Epidermal melanocyte (primary cell): ENCODE measurements at regions not wholly inside any gene's neighbourhood (a gene's known extent, or its start where the extent isn't known, plus 50 kb on each side); places are given as distances from the start of the nearest gene placed in this dataset.
"Not testable (repeated sequence)": the region's sequence is repeated elsewhere in the genome, so short reads cannot be mapped to it uniquely, and the experiment has no call there.

Source experiments
- DNase-seq: peaks from one replicate; pipeline ENCODE4 v3.0.0; 2011; ENCODE audit warnings: low spot score; ENCODE audit not compliant: insufficient read length

- DNase-seq, result no peak
These were observed 137.3 kb downstream of the HTR1B start for GRCh38 chr6:77326029-77326428.

DNA sequence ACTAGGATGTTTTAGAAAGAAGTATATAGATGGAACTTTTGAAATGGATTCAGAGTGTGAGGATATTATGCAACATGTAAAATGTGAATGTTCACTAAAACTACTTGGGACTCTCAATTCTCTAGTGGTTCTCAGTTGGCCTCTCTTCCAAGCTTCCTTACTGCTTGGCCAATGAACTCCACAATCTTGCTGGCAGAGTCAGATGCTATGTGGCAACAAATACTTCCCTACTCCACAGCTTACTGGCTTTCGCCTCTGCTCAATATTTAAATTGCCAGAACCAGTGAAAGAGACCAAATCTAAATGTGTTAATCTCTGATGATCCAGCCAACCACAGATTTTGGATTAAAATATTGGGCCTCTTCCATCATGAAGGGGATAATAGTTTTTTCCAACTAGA lies 138.4 kb downstream of the HTR1B start:
- DNase-seq, result no peak

GRCh38 chr6:77322604-77323003 lies 140.7 kb downstream of the HTR1B start:
- DNase-seq, result no peak

GRCh38 chr6:77318256-77318655 lies 145.0 kb downstream of the HTR1B start:
- DNase-seq, result no peak

DNA sequence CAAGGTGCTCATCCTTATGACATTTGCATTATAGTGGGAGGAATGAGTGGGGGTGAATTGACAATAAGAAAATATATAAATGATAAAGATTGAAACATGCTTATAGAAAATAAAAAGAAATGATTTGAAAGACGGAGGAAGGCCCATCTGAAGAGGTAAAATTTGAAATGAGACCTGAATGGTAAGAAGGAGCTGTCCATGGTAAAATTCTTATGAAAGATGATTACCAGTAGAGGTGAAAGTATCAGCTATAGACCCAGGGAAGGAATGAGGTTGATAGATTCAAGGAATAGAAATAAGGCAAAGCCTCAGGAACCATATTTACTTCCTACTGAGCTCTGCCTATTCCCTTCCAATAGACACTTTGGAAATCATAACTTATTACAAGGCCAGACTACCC lies 149.7 kb downstream of the HTR1B start:
- DNase-seq, result no peak

DNA sequence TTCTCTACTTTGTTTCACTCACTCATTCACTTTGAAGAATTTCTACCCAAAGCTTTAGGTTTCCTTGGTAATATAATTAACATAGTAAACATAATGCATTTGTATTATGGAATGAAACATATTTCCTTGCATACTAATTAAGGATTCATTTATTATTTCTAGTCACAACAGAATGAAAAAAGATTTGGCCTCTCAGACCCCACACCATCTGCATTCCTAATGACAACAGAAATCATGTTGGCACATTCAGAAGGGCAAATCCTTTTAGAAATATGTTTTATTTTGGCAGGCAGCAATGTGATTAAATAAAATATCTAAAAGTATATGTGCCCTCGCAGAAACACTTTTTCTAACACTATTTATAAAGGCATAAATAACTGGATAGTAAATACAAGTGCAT lies 163.4 kb downstream of the HTR1B start:
- DNase-seq, result no peak

- no peak for DNase-seq
These were observed 165.0 kb downstream of the HTR1B start for GRCh38 chr6:77298283-77298682.

GRCh38 chr6:77292564-77293546 lies 170.4 kb downstream of the HTR1B start:
- peak; percentile 23 for DNase-seq

GRCh38 chr6:77290798-77291197 lies 172.5 kb downstream of the HTR1B start:
- no peak for DNase-seq

DNA sequence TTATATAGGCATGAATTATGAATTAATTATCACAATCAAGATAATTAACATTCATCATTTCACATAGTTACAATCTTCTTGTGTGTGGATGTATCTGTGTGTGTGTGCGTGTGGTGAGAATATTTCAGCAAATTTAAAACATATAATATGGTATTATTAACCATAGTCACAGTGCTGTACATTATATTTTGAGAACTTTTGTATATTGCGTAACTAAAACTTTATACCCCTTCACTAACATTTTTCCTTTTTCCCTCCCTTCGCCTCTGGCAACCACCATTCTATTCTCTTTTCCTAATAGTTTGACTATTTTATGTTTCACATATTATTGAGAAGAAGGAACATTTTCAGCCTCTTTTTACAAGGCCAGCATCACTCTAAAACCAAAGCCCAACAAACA lies 176.8 kb downstream of the HTR1B start:
- no peak for DNase-seq

- DNase-seq, result no peak
These were observed 189.4 kb downstream of the HTR1B start for GRCh38 chr6:77273929-77274328.

DNA sequence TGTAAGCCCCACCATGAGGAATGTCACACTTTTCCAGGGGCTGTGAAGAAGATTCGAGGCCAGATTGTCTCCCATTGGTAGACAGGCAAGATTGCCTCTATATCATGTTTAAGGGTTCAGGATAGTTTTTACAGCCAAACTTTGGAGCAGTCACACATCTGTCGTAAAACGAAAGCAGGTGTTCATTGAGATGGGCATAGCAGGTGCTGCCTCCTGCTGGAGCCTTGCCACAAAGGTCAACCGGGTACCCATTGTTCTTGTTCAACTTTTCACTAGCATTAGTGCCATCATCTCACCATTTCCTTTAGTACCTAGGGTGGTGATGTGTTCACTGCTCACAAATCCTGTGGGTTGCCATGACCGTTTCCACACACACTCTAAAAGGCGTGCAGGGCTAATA lies 198.3 kb downstream of the HTR1B start:
- no peak for DNase-seq

GRCh38 chr6:77263003-77263402 lies 200.3 kb downstream of the HTR1B start:
- DNase-seq, result no peak

- not testable (repeated sequence) for DNase-seq
These were observed 211.5 kb downstream of the HTR1B start for GRCh38 chr6:77251801-77252200.

- no peak for DNase-seq
These were observed 213.7 kb downstream of the HTR1B start for GRCh38 chr6:77249560-77249959.

- no peak for DNase-seq
These were observed 218.3 kb downstream of the HTR1B start for GRCh38 chr6:77245026-77245425.

DNA sequence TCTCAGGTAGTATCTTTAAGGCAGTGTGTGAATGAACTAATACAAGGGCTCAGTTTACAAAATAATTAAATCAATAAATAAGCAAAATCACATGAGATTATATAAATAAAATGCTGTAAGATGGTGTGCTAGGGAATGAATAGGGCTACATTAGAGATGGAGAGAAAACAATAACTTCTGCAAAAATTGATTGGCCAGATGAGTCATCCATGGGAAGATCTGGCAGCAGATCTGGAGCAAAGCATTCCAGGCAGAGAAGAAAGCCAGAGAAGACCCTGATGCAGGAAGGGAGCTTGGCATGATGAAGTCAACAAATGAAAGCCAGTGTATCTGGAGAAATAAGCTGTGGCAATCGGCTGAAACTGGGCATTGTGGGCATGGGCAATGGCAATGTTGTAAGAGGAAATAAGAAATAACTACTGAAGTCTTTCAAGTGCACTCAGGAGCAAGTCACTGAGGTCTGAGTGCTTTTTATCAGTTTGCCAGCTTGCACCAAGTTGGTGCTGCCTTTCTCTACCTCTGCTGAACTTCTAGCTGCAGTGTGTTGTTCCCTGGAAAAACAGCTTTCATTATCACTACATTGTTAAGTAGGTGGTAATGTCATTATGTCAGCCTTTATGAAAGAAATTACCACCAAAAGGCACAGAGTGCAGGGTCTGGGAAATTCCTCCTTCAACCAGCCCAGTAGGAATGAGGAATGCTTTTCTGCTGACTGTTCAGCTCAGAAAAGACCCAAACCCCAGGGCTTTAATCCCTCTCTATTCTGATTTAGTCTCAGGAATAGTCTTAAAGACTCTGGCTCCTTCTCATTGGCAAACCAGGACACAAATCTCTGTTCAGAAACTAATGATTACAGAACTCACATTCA lies 231.6 kb downstream of the HTR1B start:
- DNase-seq, result no peak

DNA sequence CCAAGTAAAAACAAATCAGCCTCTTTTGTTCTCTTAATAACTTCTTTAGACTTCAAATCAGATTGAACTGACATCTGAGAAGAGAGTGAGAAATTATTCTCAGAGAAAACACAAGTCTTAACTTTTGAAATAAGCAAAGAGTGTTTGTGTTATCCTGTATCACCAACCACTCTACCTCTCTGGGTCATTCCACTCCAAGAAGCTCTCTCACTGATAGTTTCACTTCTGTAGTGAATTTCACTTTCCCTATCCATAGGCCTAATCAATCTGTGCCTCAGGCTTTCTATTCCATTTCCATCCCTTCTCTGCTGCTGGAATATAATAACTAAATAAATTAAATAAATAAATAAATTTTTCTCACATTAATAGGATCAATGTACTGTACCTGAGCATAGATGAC lies 235.0 kb downstream of the HTR1B start:
- DNase-seq, result no peak

DNA sequence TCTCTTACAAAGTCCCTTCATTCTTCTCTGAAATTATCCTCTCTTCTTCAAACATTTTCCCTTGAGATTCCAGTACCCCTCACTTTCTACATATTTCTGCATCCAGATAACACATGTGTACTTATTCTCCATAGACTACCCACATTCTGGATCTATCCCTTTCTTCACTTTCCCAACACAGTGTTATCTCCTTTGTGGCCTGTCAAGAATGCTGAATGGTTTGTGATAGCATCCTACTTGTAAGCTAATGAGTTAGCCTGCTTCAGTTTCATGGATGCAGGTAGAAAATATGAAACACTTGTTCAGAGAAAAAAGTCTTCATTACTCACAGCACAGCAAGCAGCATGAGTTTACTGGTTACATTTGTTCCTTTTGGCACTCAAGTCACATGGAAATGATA lies 245.4 kb downstream of the HTR1B start:
- no peak for DNase-seq

DNA sequence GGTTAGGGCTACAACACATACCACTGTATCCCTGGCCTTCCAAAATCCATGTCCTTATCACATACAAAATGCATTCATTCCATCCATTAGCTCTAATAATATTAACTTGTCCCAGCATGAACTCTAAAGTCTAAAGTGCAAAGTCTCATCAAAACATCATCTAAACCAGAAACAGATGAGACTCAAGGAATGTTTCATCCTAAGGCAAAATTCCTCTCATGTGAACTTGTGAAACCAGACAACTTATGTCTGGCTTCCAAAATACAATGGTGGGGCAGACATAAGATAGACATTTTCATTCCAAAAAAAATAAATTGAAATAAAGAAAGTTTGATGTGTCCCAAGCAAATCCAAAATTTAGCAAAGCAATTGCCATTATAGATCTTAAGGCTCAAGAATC lies 257.4 kb downstream of the HTR1B start:
- no peak for DNase-seq

- DNase-seq, result no peak
These were observed 258.7 kb downstream of the HTR1B start for GRCh38 chr6:77204555-77204954.

DNA sequence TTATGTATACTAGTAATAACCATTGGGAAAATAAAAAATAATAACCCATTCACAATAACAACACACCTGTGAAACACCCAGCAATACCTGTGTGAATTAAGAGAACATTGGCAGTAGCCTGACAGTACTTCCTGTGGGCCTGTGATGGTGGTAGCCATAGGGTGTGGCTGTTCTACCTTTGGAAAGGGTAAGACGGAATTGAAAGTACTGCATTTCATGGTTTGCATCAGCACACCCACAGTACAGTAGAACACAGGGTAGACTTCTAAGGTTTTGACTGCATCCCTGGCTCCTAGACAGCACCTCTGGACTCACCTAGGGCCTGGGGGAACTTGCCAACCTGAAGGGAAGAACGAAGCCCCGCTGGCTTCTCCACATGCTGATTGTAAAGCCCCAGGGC lies 279.8 kb downstream of the HTR1B start:
- no peak for DNase-seq
